ENCODE measurements at regions not wholly inside any gene's neighbourhood (a gene's known extent, or its start where the extent isn't known, plus 50 kb on each side); places are given as distances from the start of the nearest gene placed in this dataset.

DNA sequence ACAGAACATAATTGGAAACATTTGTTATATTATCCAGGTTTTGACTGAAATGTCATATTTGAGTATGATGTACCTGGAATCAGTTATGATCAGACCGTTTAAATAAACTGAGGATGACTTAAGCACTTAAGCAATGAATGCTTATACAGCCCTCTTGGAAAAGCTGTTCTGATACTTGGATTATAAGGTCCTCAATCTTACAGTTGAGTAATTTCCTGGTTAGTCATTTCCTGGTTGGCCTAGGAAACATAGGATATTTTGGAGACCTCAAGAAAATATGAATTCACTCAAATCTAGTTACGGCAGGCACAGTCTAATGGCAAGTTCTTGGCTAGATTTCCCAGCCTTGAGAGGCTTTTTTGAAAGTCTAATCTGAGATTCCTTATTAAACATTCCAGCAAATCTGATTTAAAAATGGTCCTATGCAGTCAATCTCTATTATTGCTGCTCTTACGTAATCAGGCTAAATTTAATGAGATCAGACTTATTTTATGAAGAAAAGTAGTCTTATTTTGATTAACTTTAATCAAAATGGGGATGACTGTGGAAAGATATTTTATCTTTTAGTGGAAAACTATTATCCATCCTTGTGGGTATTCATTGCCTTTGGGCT is 447.2 kb downstream of the SNAPC1 start:
- Histone ChIP-seq H3K27ac (no peak overlapping the region), H3K4me3 (no peak overlapping the region), H3K4me1 (no peaks in the 10 kb centered on the region), H3K27me3 (no peaks in the 10 kb centered on the region), H3K9me3 (no peaks in the 10 kb centered on the region), H3K36me3 (no peaks in the 10 kb centered on the region), H3K9ac (ENCODE audit: low read depth in 2 of 2, low read length in 2 of 2) (no peak overlapping the region)
- TF ChIP-seq, protein P1, sequence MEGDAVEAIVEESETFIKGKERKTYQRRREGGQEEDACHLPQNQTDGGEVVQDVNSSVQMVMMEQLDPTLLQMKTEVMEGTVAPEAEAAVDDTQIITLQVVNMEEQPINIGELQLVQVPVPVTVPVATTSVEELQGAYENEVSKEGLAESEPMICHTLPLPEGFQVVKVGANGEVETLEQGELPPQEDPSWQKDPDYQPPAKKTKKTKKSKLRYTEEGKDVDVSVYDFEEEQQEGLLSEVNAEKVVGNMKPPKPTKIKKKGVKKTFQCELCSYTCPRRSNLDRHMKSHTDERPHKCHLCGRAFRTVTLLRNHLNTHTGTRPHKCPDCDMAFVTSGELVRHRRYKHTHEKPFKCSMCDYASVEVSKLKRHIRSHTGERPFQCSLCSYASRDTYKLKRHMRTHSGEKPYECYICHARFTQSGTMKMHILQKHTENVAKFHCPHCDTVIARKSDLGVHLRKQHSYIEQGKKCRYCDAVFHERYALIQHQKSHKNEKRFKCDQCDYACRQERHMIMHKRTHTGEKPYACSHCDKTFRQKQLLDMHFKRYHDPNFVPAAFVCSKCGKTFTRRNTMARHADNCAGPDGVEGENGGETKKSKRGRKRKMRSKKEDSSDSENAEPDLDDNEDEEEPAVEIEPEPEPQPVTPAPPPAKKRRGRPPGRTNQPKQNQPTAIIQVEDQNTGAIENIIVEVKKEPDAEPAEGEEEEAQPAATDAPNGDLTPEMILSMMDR (IDR thresholded peaks at IDR 0.05), result no peak
- no peak for DNase-seq
- intact Hi-C loops (cut with DNase I), result no loop called here

DNA sequence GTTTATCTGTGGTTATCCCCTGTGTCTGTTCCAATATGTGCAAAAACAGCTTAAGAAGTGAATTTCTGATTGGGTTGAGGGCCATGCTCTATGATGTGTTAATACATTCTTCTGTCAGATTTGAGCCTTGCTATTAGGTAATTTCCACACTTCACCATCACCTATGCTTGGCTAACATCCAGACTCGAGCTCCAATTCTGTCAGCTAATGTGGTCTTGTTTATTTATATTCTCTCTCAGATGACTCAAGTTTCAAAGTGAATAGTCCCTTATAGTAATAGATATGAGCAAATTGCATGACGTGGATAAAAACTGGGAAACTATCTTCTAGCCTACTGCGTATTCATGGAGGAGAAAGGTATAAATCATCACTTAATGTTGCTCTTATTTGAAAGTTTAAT is 451.3 kb downstream of the SNAPC1 start:
- H3K27me3 ChIP-seq, result no peaks in the 10 kb centered on the region
- H3K36me3 ChIP-seq, result no peaks in the 10 kb centered on the region
- no peaks in the 10 kb centered on the region for H3K4me1 ChIP-seq
- H3K9ac ChIP-seq (ENCODE audit: low read depth in 2 of 2, low read length in 2 of 2), result no peak overlapping the region
- intact Hi-C loops (cut with DNase I), result no loop called here
- no peak overlapping the region for H3K4me3 ChIP-seq
- no peaks in the 10 kb centered on the region for H3K9me3 ChIP-seq
- DNase-seq, result no peak
- TF ChIP-seq, protein P1 (IDR thresholded peaks at IDR 0.05), result no peak
- no peak overlapping the region for H3K27ac ChIP-seq

DNA sequence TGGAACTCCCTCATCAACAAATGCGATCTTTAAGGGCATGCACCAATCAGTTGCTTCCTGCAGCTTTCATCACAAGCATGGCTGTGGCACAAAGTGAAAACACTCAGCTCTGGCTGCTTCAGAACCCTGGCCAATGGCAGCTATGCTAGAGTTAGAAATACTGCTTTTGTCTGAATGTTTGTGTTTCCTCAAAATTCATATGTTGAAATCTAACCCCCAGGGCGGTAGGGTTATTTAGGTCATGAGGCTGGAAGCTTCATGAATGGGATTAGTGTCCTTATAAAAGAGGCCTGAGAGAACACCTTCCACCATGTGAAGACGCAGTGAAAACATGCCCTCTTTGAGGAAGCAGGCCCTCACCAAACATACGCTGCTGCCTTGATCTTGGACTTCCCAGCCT is 453.9 kb downstream of the SNAPC1 start:
- H3K9me3 ChIP-seq, result no peaks in the 10 kb centered on the region
- H3K27ac ChIP-seq, result no peak overlapping the region
- H3K4me1 ChIP-seq, result no peaks in the 10 kb centered on the region
- H3K9ac ChIP-seq (ENCODE audit: low read depth in 2 of 2, low read length in 2 of 2), result no peak overlapping the region
- intact Hi-C loops (cut with DNase I), result no loop called here
- H3K36me3 ChIP-seq, result no peaks in the 10 kb centered on the region
- no peak for DNase-seq
- TF ChIP-seq, protein P1 (IDR thresholded peaks at IDR 0.05), result no peak
- H3K27me3 ChIP-seq, result no peaks in the 10 kb centered on the region
- H3K4me3 ChIP-seq, result no peak overlapping the region

DNA sequence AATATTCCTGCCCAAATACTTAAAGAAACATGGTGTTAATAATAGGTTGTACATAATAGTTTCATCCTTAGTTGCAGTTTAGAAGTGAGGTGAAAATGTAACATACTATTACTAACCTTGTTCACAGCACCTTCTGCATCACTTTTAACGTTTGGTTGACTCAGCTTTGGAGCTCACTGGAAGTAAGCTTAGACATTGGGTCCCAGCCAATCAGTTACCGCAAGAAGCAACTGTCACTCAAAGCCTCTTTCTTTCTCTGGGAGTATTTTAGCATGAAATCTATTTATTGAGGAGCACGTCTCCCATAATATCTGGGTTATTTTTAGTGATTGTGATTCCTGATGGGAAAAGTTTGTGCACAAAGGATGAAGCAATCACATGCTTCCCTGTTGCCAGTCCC is 472.6 kb downstream of the SNAPC1 start:
- Histone ChIP-seq H3K27ac (no peak overlapping the region), H3K4me1 (no peaks in the 10 kb centered on the region), H3K27me3 (no peaks in the 10 kb centered on the region), H3K9me3 (no peaks in the 10 kb centered on the region), H3K4me3 (no peak overlapping the region), H3K9ac (ENCODE audit: low read depth in 2 of 2, low read length in 2 of 2) (no peak overlapping the region), H3K36me3 (no peaks in the 10 kb centered on the region)
- intact Hi-C loops (cut with DNase I), result no loop called here
- no peak for DNase-seq
- TF ChIP-seq, protein P1 (IDR thresholded peaks at IDR 0.05), result no peak

DNA sequence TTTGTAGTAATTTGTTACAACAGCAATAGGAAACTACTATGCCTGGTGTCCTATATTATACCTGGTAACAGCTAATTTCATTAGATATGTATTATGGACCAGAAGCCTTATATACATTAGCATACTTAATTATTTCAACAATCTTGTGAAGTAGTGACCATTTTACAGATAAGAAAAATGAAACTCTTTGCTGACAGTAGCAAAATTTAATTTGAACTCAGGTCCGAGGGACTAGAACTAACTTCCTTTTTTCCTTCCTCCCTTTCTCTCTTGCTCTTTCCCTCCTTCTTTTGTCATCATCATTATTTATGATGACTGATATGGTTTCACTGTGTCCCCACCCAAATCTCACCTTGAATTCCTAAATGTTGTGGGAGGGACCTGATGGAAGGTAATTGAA is 482.0 kb downstream of the SNAPC1 start:
- no peaks in the 10 kb centered on the region for H3K36me3 ChIP-seq
- no peak overlapping the region for H3K27ac ChIP-seq
- no peak for DNase-seq
- intact Hi-C loops (cut with DNase I), result no loop called here
- H3K9ac ChIP-seq (ENCODE audit: low read depth in 2 of 2, low read length in 2 of 2), result no peak overlapping the region
- H3K9me3 ChIP-seq, result no peaks in the 10 kb centered on the region
- TF ChIP-seq, protein P1 (IDR thresholded peaks at IDR 0.05), result no peak
- H3K27me3 ChIP-seq, result no peaks in the 10 kb centered on the region
- no peaks in the 10 kb centered on the region for H3K4me1 ChIP-seq
- no peak overlapping the region for H3K4me3 ChIP-seq
